ENCODE measurements at regions not wholly inside any gene's neighbourhood (a gene's known extent, or its start where the extent isn't known, plus 50 kb on each side); places are given as distances from the start of the nearest gene placed in this dataset.
"Not testable (repeated sequence)": the region's sequence is repeated elsewhere in the genome, so short reads cannot be mapped to it uniquely, and the experiment has no call there.

GRCh38 chr5:62752056-62752997 lies 173.7 kb downstream of the LRRC70 start:
- H3K4me1 Mint-ChIP-seq, H3K27me3 Mint-ChIP-seq, H3K27ac Mint-ChIP-seq, H3K9me3 Mint-ChIP-seq, ATAC-seq, H3K36me3 Mint-ChIP-seq, H3K4me3 Mint-ChIP-seq: not testable (repeated sequence)

GRCh38 chr5:62742207-62742606 lies 163.6 kb downstream of the LRRC70 start:
- H3K36me3 Mint-ChIP-seq: no peaks in the 10 kb centered on the region
- H3K9me3 Mint-ChIP-seq: no peaks in the 10 kb centered on the region
- H3K27me3 Mint-ChIP-seq: peaks cover 10% of the 10 kb centered on the region
- no peak for ATAC-seq
- no peak overlapping the region for H3K27ac Mint-ChIP-seq
- no peak overlapping the region for H3K4me3 Mint-ChIP-seq
- no peaks in the 10 kb centered on the region for H3K4me1 Mint-ChIP-seq

- no peak overlapping the region for H3K27ac Mint-ChIP-seq
- no peak for ATAC-seq
- H3K27me3 Mint-ChIP-seq: peaks cover 10% of the 10 kb centered on the region
- H3K4me3 Mint-ChIP-seq: no peak overlapping the region
- no peaks in the 10 kb centered on the region for H3K9me3 Mint-ChIP-seq
- no peaks in the 10 kb centered on the region for H3K36me3 Mint-ChIP-seq
- H3K4me1 Mint-ChIP-seq: no peaks in the 10 kb centered on the region
Measured at GRCh38 chr5:62741761-62742160, 163.1 kb downstream of the LRRC70 start.

- no peak overlapping the region for H3K27ac Mint-ChIP-seq
- H3K4me1 Mint-ChIP-seq: no peaks in the 10 kb centered on the region
- no peak overlapping the region for H3K4me3 Mint-ChIP-seq
- peaks cover 19% of the 10 kb centered on the region for H3K27me3 Mint-ChIP-seq
- no peak for ATAC-seq
- H3K9me3 Mint-ChIP-seq: peaks cover 5% of the 10 kb centered on the region
- H3K36me3 Mint-ChIP-seq: no peaks in the 10 kb centered on the region
Measured at GRCh38 chr5:62737766-62738165, 159.1 kb downstream of the LRRC70 start.

GRCh38 chr5:62732677-62733121 lies 154.1 kb downstream of the LRRC70 start:
- H3K27me3 Mint-ChIP-seq: peaks cover 9% of the 10 kb centered on the region
- no peak for ATAC-seq
- peaks cover 5% of the 10 kb centered on the region for H3K9me3 Mint-ChIP-seq
- no peak overlapping the region for H3K27ac Mint-ChIP-seq
- no peaks in the 10 kb centered on the region for H3K36me3 Mint-ChIP-seq
- no peak overlapping the region for H3K4me3 Mint-ChIP-seq
- H3K4me1 Mint-ChIP-seq: no peaks in the 10 kb centered on the region

- peaks cover 5% of the 10 kb centered on the region for H3K9me3 Mint-ChIP-seq
- peaks cover 5% of the 10 kb centered on the region for H3K27me3 Mint-ChIP-seq
- no peak for ATAC-seq
- no peaks in the 10 kb centered on the region for H3K36me3 Mint-ChIP-seq
- no peak overlapping the region for H3K27ac Mint-ChIP-seq
- H3K4me3 Mint-ChIP-seq: no peak overlapping the region
- no peaks in the 10 kb centered on the region for H3K4me1 Mint-ChIP-seq
Measured at GRCh38 chr5:62731022-62731421, 152.4 kb downstream of the LRRC70 start.

- no peak for ATAC-seq
- Mint-ChIP-seq H3K27ac (no peak overlapping the region), H3K4me3 (no peak overlapping the region), H3K9me3 (peaks cover 5% of the 10 kb centered on the region), H3K4me1 (no peaks in the 10 kb centered on the region), H3K27me3 (no peaks in the 10 kb centered on the region), H3K36me3 (no peaks in the 10 kb centered on the region)
Measured at GRCh38 chr5:62729675-62730074, 151.1 kb downstream of the LRRC70 start.

- Mint-ChIP-seq H3K9me3 (no peaks in the 10 kb centered on the region), H3K27ac (no peak overlapping the region)
Measured at GRCh38 chr5:62727861-62728260, 149.2 kb downstream of the LRRC70 start.

GRCh38 chr5:62727184-62727583 lies 148.6 kb downstream of the LRRC70 start:
- no peaks in the 10 kb centered on the region for H3K9me3 Mint-ChIP-seq
- no peak overlapping the region for H3K27ac Mint-ChIP-seq
- no peaks in the 10 kb centered on the region for H3K4me1 Mint-ChIP-seq
- H3K4me3 Mint-ChIP-seq: no peak overlapping the region
- H3K27me3 Mint-ChIP-seq: no peaks in the 10 kb centered on the region
- no peaks in the 10 kb centered on the region for H3K36me3 Mint-ChIP-seq
- ATAC-seq: no peak

More at GRCh38 chr5:62727861-62728260, 149.2 kb downstream of the LRRC70 start:
- H3K27me3 Mint-ChIP-seq: no peaks in the 10 kb centered on the region
- no peaks in the 10 kb centered on the region for H3K36me3 Mint-ChIP-seq
- H3K4me3 Mint-ChIP-seq: no peak overlapping the region
- H3K4me1 Mint-ChIP-seq: no peaks in the 10 kb centered on the region
- no peak for ATAC-seq

- Mint-ChIP-seq H3K27ac (no peak overlapping the region), H3K27me3 (peaks cover 34% of the 10 kb centered on the region), H3K9me3 (no peaks in the 10 kb centered on the region), H3K36me3 (no peaks in the 10 kb centered on the region), H3K4me3 (no peak overlapping the region), H3K4me1 (no peaks in the 10 kb centered on the region)
- no peak for ATAC-seq
Measured at GRCh38 chr5:62722360-62722759, 143.7 kb downstream of the LRRC70 start.

- Mint-ChIP-seq H3K4me1 (no peaks in the 10 kb centered on the region), H3K36me3 (no peaks in the 10 kb centered on the region), H3K4me3 (no peak overlapping the region), H3K27ac (no peak overlapping the region), H3K27me3 (peaks cover 34% of the 10 kb centered on the region), H3K9me3 (no peaks in the 10 kb centered on the region)
- ATAC-seq: peak; percentile 71
Measured at GRCh38 chr5:62720031-62720441, 141.4 kb downstream of the LRRC70 start.

GRCh38 chr5:62719061-62719720 lies 140.6 kb downstream of the LRRC70 start:
- peaks cover 34% of the 10 kb centered on the region for H3K27me3 Mint-ChIP-seq
- no peaks in the 10 kb centered on the region for H3K4me1 Mint-ChIP-seq

GRCh38 chr5:62718324-62718723 lies 139.7 kb downstream of the LRRC70 start:
- no peak for ATAC-seq
- H3K4me3 Mint-ChIP-seq: no peak overlapping the region
- H3K36me3 Mint-ChIP-seq: no peaks in the 10 kb centered on the region

More at GRCh38 chr5:62719061-62719720, 140.6 kb downstream of the LRRC70 start:
- H3K27ac Mint-ChIP-seq: no peak overlapping the region
- H3K9me3 Mint-ChIP-seq: no peaks in the 10 kb centered on the region
- H3K36me3 Mint-ChIP-seq: no peaks in the 10 kb centered on the region
- H3K4me3 Mint-ChIP-seq: no peak overlapping the region
- no peak for ATAC-seq

GRCh38 chr5:62717301-62717933 lies 138.8 kb downstream of the LRRC70 start:
- no peak for ATAC-seq
- no peak overlapping the region for H3K4me3 Mint-ChIP-seq
- peaks cover 34% of the 10 kb centered on the region for H3K27me3 Mint-ChIP-seq
- H3K27ac Mint-ChIP-seq: no peak overlapping the region
- H3K4me1 Mint-ChIP-seq: no peaks in the 10 kb centered on the region
- no peaks in the 10 kb centered on the region for H3K36me3 Mint-ChIP-seq
- no peaks in the 10 kb centered on the region for H3K9me3 Mint-ChIP-seq

More at GRCh38 chr5:62718324-62718723, 139.7 kb downstream of the LRRC70 start:
- H3K9me3 Mint-ChIP-seq: no peaks in the 10 kb centered on the region
- H3K27me3 Mint-ChIP-seq: peaks cover 34% of the 10 kb centered on the region
- H3K27ac Mint-ChIP-seq: no peak overlapping the region
- no peaks in the 10 kb centered on the region for H3K4me1 Mint-ChIP-seq

GRCh38 chr5:62714296-62714695 lies 135.7 kb downstream of the LRRC70 start:
- H3K36me3 Mint-ChIP-seq: no peaks in the 10 kb centered on the region
- ATAC-seq: no peak
- H3K4me3 Mint-ChIP-seq: no peak overlapping the region
- H3K4me1 Mint-ChIP-seq: no peaks in the 10 kb centered on the region
- H3K9me3 Mint-ChIP-seq: no peaks in the 10 kb centered on the region
- peaks cover 13% of the 10 kb centered on the region for H3K27me3 Mint-ChIP-seq
- no peak overlapping the region for H3K27ac Mint-ChIP-seq

Data from stimulated activated memory B cell treated with anti-CD40 and anti-IgM and Interleukin-4, amounts not matched to agents 10 μg/mL and 1 μg/mL and 100 μg/mL, for 72 hours (primary cell).